HEK293 (cell line): ENCODE measurements at regions not wholly inside any gene's neighbourhood (a gene's known extent, or its start where the extent isn't known, plus 50 kb on each side); places are given as distances from the start of the nearest gene placed in this dataset.

Experiments
- CTCF ChIA-PET: fragments of 350-600 bp; formaldehyde crosslinking; extraction: SDS; loops from one replicate; lab custom pipeline; 2021; ENCODE audit warnings: antibody characterized with exemption; lab: Yijun Ruan, JAX
- POLR2A ChIA-PET: fragments of 300-600 bp; formaldehyde crosslinking; extraction: SDS; loops from one replicate; lab custom pipeline; 2020; ENCODE audit warnings: antibody characterized with exemption, inconsistent platforms; lab: Yijun Ruan, JAX
- H3K27ac ChIP-seq: fragments of 200-500 bp; sonication (Bioruptor generic); 2 replicates; pipeline ENCODE4 v1.5.1; 2014; ENCODE audit warnings: low read depth, low read length, control low read depth, inconsistent platforms; ENCODE audit errors: extremely low read depth
- H3K36me3 ChIP-seq, 2 experiments: fragments of 200-500 bp in 1 of 2; sonication (Bioruptor generic) in 1 of 2; 1 replicate in 1 of 2; 2 replicates in 1 of 2; pipeline ENCODE4 v1.5.1; 2014 to 2017; ENCODE audit warnings: inconsistent platforms in 2 of 2, low read length in 2 of 2; ENCODE audit not compliant: control insufficient read depth in 2 of 2, insufficient read depth in 1 of 2
- H3K4me1 ChIP-seq: fragments of 200-500 bp; sonication (Bioruptor generic); 2 replicates; pipeline ENCODE4 v1.5.1; 2014; ENCODE audit warnings: mild to moderate bottlenecking, low read length, inconsistent platforms; ENCODE audit not compliant: control insufficient read depth, insufficient read depth
- H3K4me3 ChIP-seq: 2 replicates; pipeline ENCODE4 v1.5.1; 2011; ENCODE audit warnings: low read depth, mild to moderate bottlenecking, control low read depth, low read length, moderate library complexity
- H3K9me3 ChIP-seq: fragments of 200-500 bp; sonication (Bioruptor generic); 2 replicates; pipeline ENCODE4 v1.5.1; 2014; ENCODE audit warnings: low read depth, low read length, inconsistent platforms; ENCODE audit not compliant: control insufficient read depth, insufficient read depth
- ELK4 ChIP-seq: IDR thresholded peaks from 2 replicates; pipeline ENCODE4 v1.6.1; 2011; ENCODE audit warnings: mild to moderate bottlenecking, low read depth, low read length, borderline replicate concordance
- PRDM2 ChIP-seq: fragments of 450-650 bp; formaldehyde crosslinking; IDR thresholded peaks from 2 replicates; pipeline ENCODE4 v1.5.1; 2016; ENCODE audit warnings: missing biosample characterization, missing genetic modification characterization, borderline replicate concordance
- SCRT2 ChIP-seq: fragments of 450-650 bp; formaldehyde crosslinking; IDR thresholded peaks from 2 replicates; pipeline ENCODE4 v1.5.1; 2016; ENCODE audit warnings: missing biosample characterization, missing genetic modification characterization
- ZFP3 ChIP-seq: fragments of 450-650 bp; formaldehyde crosslinking; IDR thresholded peaks from 2 replicates; pipeline ENCODE4 v1.5.1; 2016; ENCODE audit warnings: low read depth, missing biosample characterization, missing genetic modification characterization
- ZNF2 ChIP-seq: fragments of 450-650 bp; formaldehyde crosslinking; IDR thresholded peaks from 2 replicates; pipeline ENCODE4 v1.5.1; 2016; ENCODE audit warnings: missing biosample characterization, missing genetic modification characterization
- ZNF223 ChIP-seq: fragments of 450-650 bp; formaldehyde crosslinking; IDR thresholded peaks from 2 replicates; pipeline ENCODE4 v1.5.1; 2016; ENCODE audit warnings: missing biosample characterization, missing genetic modification characterization
- ZNF449 ChIP-seq: fragments of 450-650 bp; formaldehyde crosslinking; IDR thresholded peaks from 2 replicates; pipeline ENCODE4 v1.5.1; 2017; ENCODE audit warnings: missing biosample characterization, mild to moderate bottlenecking, missing genetic modification characterization, moderate library complexity
- ZNF621 ChIP-seq: fragments of 450-650 bp; formaldehyde crosslinking; IDR thresholded peaks from 2 replicates; pipeline ENCODE4 v1.5.1; 2017; ENCODE audit warnings: missing biosample characterization, missing genetic modification characterization
- ZNF670 ChIP-seq: fragments of 450-650 bp; formaldehyde crosslinking; IDR thresholded peaks from 2 replicates; pipeline ENCODE4 v1.5.1; 2016; ENCODE audit warnings: missing biosample characterization, missing genetic modification characterization, low read depth
- ZNF692 ChIP-seq: fragments of 450-650 bp; formaldehyde crosslinking; IDR thresholded peaks from 2 replicates; pipeline ENCODE4 v1.5.1; 2016; ENCODE audit warnings: missing biosample characterization, missing genetic modification characterization
- ZNF768 ChIP-seq: fragments of 450-650 bp; formaldehyde crosslinking; IDR thresholded peaks from 2 replicates; pipeline ENCODE4 v1.5.1; 2018; ENCODE audit warnings: missing biosample characterization, mild to moderate bottlenecking, missing genetic modification characterization

GRCh38 chr19:31430381-31430780 is 81.1 kb upstream of the TSHZ3 start (continued):
- TF ChIP-seq PRDM2 (tag by site-specific recombination) (no peak), ZNF2 (tag by site-specific recombination) (no peak), ZNF449 (tag by site-specific recombination) (no peak), ELK4 (no peak), ZNF223 (tag by site-specific recombination) (no peak), ZNF621 (tag by site-specific recombination) (no peak), ZFP3 (tag by site-specific recombination) (no peak), ZNF692 (tag by site-specific recombination) (no peak), SCRT2 (tag by site-specific recombination) (no peak), ZNF768 (tag by site-specific recombination) (no peak)
- TF ChIP-seq, all 188 proteins: peak for 0

- Histone ChIP-seq H3K27ac (no peak overlapping the region), H3K4me3 (no peak overlapping the region), H3K9me3 (peaks cover 2% of the 10 kb centered on the region), H3K36me3 (no peaks in the 10 kb centered on the region), H3K4me1 (no peaks in the 10 kb centered on the region)
- no peak for TF ChIP-seq ZNF670
- TF ChIP-seq SCRT2 (tag by site-specific recombination), result 0 out of 2 replicates have a peak, but pooled peaks have one; percentile 26
- ChIA-PET CTCF (interaction anchor here (0.7 kb wide), 1 partner anchor 17 kb away, joined by 5 read pairs; no protein-coding TSS in a partner anchor), POLR2A (interaction anchor here (0.7 kb wide), 1 partner anchor 34 kb away, joined by 3 read pairs; no protein-coding TSS in a partner anchor)
Observed at GRCh38 chr19:31432201-31432810, 83.1 kb upstream of the TSHZ3 start.
